Endothelial cell of umbilical vein (primary cell): ENCODE measurements at regions not wholly inside any gene's neighbourhood (a gene's known extent, or its start where the extent isn't known, plus 50 kb on each side); places are given as distances from the start of the nearest gene placed in this dataset.

Experiments used
- BruUV-seq: library from RNA; stranded (reverse); fragments of 400-500 nt; replicated peaks from 2 replicates; lab custom pipeline; 2021; lab: Mats Ljungman, UMichigan
- CTCF ChIA-PET: fragments of 300-600, 350-600 bp; sonication (Branson Sonifier 250); formaldehyde crosslinking; loops from one replicate; lab custom pipeline; 2021; ENCODE audit warnings: antibody characterized with exemption, inconsistent platforms; lab: Charles Lee
- POLR2A ChIA-PET: fragments of 300-600, 350-600 bp; sonication (Branson Sonifier 250); formaldehyde crosslinking; loops from one replicate; lab custom pipeline; 2021; ENCODE audit warnings: antibody characterized with exemption, inconsistent platforms; lab: Charles Lee
- DNase-seq: peaks from one replicate; pipeline ENCODE4 v3.0.0-alpha.2; 2011; ENCODE audit warnings: low read depth, low spot score
- FAIRE-seq: peaks from 2 replicates; lab custom pipeline; 2011; peaks lifted over from hg19 to GRCh38; lab: Jason Lieb, UNC
- H2AFZ ChIP-seq: 2 replicates; pipeline ENCODE4 v1.6.0; 2012; ENCODE audit warnings: low read depth, low read length, control low read depth, inconsistent platforms
- H3K27ac ChIP-seq: 2 replicates; pipeline ENCODE4 v1.5.1; 2011; ENCODE audit warnings: low read depth, mild to moderate bottlenecking, control low read depth, low read length, moderate library complexity; ENCODE audit not compliant: insufficient read depth
- H3K27me3 ChIP-seq, 2 experiments: 2 replicates each; pipeline versions ENCODE4 v1.6.0 to v1.6.1; 2011; ENCODE audit warnings: low read length in 2 of 2, mixed read lengths in 1 of 2; ENCODE audit not compliant: control insufficient read depth in 2 of 2, insufficient read depth in 2 of 2
- H3K36me3 ChIP-seq, 2 experiments: 2 replicates in 1 of 2; 3 replicates in 1 of 2; pipeline ENCODE4 v1.5.1; 2011; ENCODE audit warnings: low read length in 2 of 2, mild to moderate bottlenecking in 1 of 2, moderate library complexity in 1 of 2; ENCODE audit not compliant: control insufficient read depth in 2 of 2, insufficient read depth in 2 of 2; ENCODE audit errors: extremely low read depth in 1 of 2
- H3K4me1 ChIP-seq: 3 replicates; pipeline ENCODE4 v1.5.1; 2011; ENCODE audit warnings: mild to moderate bottlenecking, low read length; ENCODE audit not compliant: control insufficient read depth, insufficient read depth; ENCODE audit errors: extremely low read depth
- H3K4me2 ChIP-seq: 2 replicates; pipeline ENCODE4 v1.6.1; 2011; ENCODE audit warnings: low read length, control low read depth, mixed read lengths; ENCODE audit not compliant: insufficient read depth
- H3K4me3 ChIP-seq, 3 experiments: fragments of 200-600 bp in 1 of 3; sonication (generic), shearing (Covaris generic) in 1 of 3; replicated peaks in 1 of 3; 2 replicates each; pipeline ENCODE4 v1.5.1; 2011 to 2016; ENCODE audit warnings: control low read depth in 3 of 3, low read length in 3 of 3, mild to moderate bottlenecking in 2 of 3, inconsistent platforms in 1 of 3, low read depth in 1 of 3, moderate library complexity in 1 of 3; ENCODE audit not compliant: insufficient read depth in 1 of 3
- H3K79me2 ChIP-seq: 2 replicates; pipeline ENCODE4 v1.6.0; 2012; ENCODE audit warnings: low read length, inconsistent platforms; ENCODE audit not compliant: control insufficient read depth, insufficient read depth
- H3K9ac ChIP-seq: replicated peaks from 2 replicates; pipeline ENCODE3; 2011; ENCODE audit warnings: low read length, control low read depth; ENCODE audit not compliant: insufficient read depth; ENCODE audit errors: extremely low read depth
- H3K9me1 ChIP-seq: replicated peaks from 3 replicates; pipeline ENCODE4 v1.6.0; 2011; ENCODE audit warnings: mild to moderate bottlenecking, low read length; ENCODE audit not compliant: control insufficient read depth, insufficient read depth; ENCODE audit errors: extremely low read depth
- H3K9me3 ChIP-seq: replicated peaks from 2 replicates; pipeline ENCODE4 v1.5.1; 2012; ENCODE audit warnings: low read length, inconsistent platforms; ENCODE audit not compliant: control insufficient read depth, insufficient read depth
- H4K20me1 ChIP-seq: replicated peaks from 2 replicates; pipeline ENCODE3; 2011; ENCODE audit warnings: mild to moderate bottlenecking, low read length; ENCODE audit not compliant: control insufficient read depth, insufficient read depth; ENCODE audit errors: extremely low read depth
- CTCF ChIP-seq, 2 donors: IDR thresholded peaks; 1 replicate in 1 of 2; 2 replicates in 1 of 2; pipeline ENCODE4 v1.5.1; 2011; ENCODE audit warnings: low read length in 2 of 2, mild to moderate bottlenecking in 2 of 2, moderate library complexity in 2 of 2, control low read depth in 1 of 2, inconsistent platforms in 1 of 2, low read depth in 1 of 2; ENCODE audit not compliant: insufficient read depth in 1 of 2; ENCODE audit errors: extremely low read depth in 1 of 2
- EZH2 ChIP-seq: IDR thresholded peaks from 2 replicates; pipeline ENCODE4 v1.6.1; 2012; ENCODE audit warnings: borderline replicate concordance, low read depth, mild to moderate bottlenecking, moderate library complexity, low read length, inconsistent platforms; ENCODE audit not compliant: severe bottlenecking
- FOS ChIP-seq: IDR thresholded peaks from 2 replicates; pipeline ENCODE4 v1.6.1; 2011; ENCODE audit warnings: mild to moderate bottlenecking, low read length, moderate library complexity, borderline replicate concordance; ENCODE audit not compliant: insufficient read depth
- GATA2 ChIP-seq: IDR thresholded peaks from 2 replicates; pipeline ENCODE4 v1.7.0; 2011; ENCODE audit warnings: low read depth, mild to moderate bottlenecking, moderate library complexity, mixed read lengths, low read length; ENCODE audit not compliant: insufficient read length, insufficient read depth
- JUN ChIP-seq: IDR thresholded peaks from 2 replicates; pipeline ENCODE4 v1.6.1; 2011; ENCODE audit warnings: borderline replicate concordance, low read depth; ENCODE audit not compliant: insufficient read length, insufficient read depth
- MYC ChIP-seq: IDR thresholded peaks from one replicate; pipeline ENCODE4 v1.6.1; 2011; ENCODE audit warnings: mild to moderate bottlenecking, low read depth, low read length
- POLR2A ChIP-seq: IDR thresholded peaks from 2 replicates; pipeline ENCODE4 v1.6.1; 2012; ENCODE audit warnings: low read depth, mild to moderate bottlenecking, control low read depth, low read length
- POLR2AphosphoS5 ChIP-seq: IDR thresholded peaks from 2 replicates; pipeline ENCODE4 v1.6.1; 2012; ENCODE audit warnings: low read depth, mild to moderate bottlenecking, control low read depth, low read length, moderate library complexity; ENCODE audit not compliant: insufficient read depth
- dilution Hi-C: fragments of 300-500 bp; cut with MboI; formaldehyde crosslinking; loops from one replicate; pipeline ENCODE4 v1.15.0; 2019; ENCODE audit warnings: low sequenced_read_pairs; ENCODE audit not compliant: extremely low pct_ligation_motif_present
- intact Hi-C: fragments of 100-400 bp; cut with micrococcal nuclease; formaldehyde crosslinking; loops from one replicate; pipeline ENCODE4 v1.10.0; 2022
- TF ChIP-seq, protein P1 (sequence below): IDR thresholded peaks from 2 replicates; pipeline ENCODE4 v1.6.1; 2011; ENCODE audit not compliant: insufficient read depth, insufficient read length

DNA sequence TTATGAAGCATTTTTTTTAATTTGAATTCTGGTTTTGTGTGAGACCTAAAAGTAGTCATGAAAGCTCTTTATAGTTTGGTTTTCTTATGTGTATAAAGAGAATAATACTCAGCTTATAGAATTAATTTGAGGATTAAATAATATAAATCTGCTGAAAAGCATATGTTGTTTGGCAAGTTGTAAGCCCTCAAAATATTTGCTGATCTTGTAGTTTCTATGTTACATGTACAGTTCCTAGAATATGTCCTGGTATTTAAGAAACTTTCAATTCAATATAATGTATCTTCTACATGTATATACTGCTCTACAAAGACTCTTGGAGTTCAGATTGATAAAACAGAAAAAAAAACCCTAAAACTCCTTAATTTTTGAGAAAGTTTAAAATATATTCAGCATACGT lies 605.5 kb upstream of the FAM98A start:
- no peaks in the 10 kb centered on the region for H4K20me1 ChIP-seq
- dilution Hi-C loops (no loop called here), intact Hi-C loops (no loop called here)
- H2AFZ ChIP-seq: no peak overlapping the region
- ChIA-PET POLR2A (no interaction called here), CTCF (no interaction called here)
- TF ChIP-seq JUN: no peak
- no peak for TF ChIP-seq CTCF (IDR thresholded peaks at IDR 0.05; ENCODE audit: extremely low read depth in 1 of 2, insufficient read depth in 1 of 2, low read depth in 1 of 2, low read length in 2 of 2)
- TF ChIP-seq POLR2A: no peak
- TF ChIP-seq FOS: no peak
- no peak for TF ChIP-seq GATA2
- TF ChIP-seq, protein P1, sequence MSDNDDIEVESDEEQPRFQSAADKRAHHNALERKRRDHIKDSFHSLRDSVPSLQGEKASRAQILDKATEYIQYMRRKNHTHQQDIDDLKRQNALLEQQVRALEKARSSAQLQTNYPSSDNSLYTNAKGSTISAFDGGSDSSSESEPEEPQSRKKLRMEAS: no peak
- no peak for TF ChIP-seq EZH2
- TF ChIP-seq POLR2AphosphoS5: no peak
- no peak for TF ChIP-seq MYC
- H3K9ac ChIP-seq: no peak overlapping the region
- H3K36me3 ChIP-seq: no peaks in the 10 kb centered on the region
- H3K27ac ChIP-seq: no peak overlapping the region
- FAIRE-seq (no peak), DNase-seq (no peak)
- H3K9me1 ChIP-seq: no peaks in the 10 kb centered on the region
- no peaks in the 10 kb centered on the region for H3K27me3 ChIP-seq
- H3K4me1 ChIP-seq: no peaks in the 10 kb centered on the region
- H3K79me2 ChIP-seq: no peaks in the 10 kb centered on the region
- H3K9me3 ChIP-seq: no peaks in the 10 kb centered on the region
- no peak overlapping the region for H3K4me3 ChIP-seq
- no peak overlapping the region for H3K4me2 ChIP-seq
- no TSS peak for BruUV-seq
